Activated naive CD4-positive, alpha-beta T cell treated with anti-CD3 and anti-CD28 coated beads, Interleukin-2, amount 50 U/mL, for 24 hours (primary cell): ENCODE measurements at regions not wholly inside any gene's neighbourhood (a gene's known extent, or its start where the extent isn't known, plus 50 kb on each side); places are given as distances from the start of the nearest gene placed in this dataset.
"Not testable (repeated sequence)": the region's sequence is repeated elsewhere in the genome, so short reads cannot be mapped to it uniquely, and the experiment has no call there.

ENCODE experiments used
- H3K27ac Mint-ChIP-seq: one replicate; pipeline ENCODE4 v1.8.0; 2021; ENCODE audit warnings: mild to moderate bottlenecking, mixed read lengths
- H3K27me3 Mint-ChIP-seq: one replicate; pipeline ENCODE4 v1.8.0; 2021; ENCODE audit warnings: mixed read lengths
- H3K36me3 Mint-ChIP-seq: one replicate; pipeline ENCODE4 v1.8.0; 2021; ENCODE audit warnings: mixed read lengths
- H3K4me1 Mint-ChIP-seq: one replicate; pipeline ENCODE4 v1.8.0; 2021; ENCODE audit warnings: mixed read lengths
- H3K4me3 Mint-ChIP-seq: one replicate; pipeline ENCODE4 v1.8.0; 2021; ENCODE audit warnings: mild to moderate bottlenecking, mixed read lengths
- H3K9me3 Mint-ChIP-seq: one replicate; pipeline ENCODE4 v1.8.0; 2021; ENCODE audit warnings: mixed read lengths

DNA sequence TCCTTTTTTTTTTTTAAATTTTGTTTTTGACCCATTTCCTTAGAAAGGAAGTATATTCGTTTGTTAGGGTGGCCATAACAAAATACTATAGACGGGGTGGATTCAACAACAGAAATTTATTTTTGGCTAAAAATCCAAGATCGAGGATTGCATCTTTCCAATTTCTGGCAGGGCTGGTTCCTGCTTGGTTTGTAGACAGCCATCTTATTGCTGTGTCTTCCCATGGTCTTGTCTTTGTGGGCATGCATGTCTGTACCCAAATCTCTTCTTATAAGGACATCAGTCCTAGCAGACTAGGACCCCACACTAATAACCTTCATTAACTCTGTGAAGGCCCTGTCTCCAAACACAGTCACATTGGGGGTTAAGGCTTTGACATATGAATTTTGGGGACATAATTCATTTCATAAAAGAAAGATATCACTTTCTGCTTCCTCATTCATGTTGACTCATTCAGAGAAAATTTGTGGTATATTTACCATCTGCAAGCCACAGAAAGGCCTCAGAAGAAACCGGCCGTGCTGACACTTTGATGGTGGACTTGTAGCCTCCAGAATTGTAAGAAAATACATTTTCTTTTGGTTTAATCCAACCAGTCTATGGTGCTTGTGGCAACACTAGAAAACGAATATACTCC is 262.1 kb downstream of the LPIN1 start:
- Mint-ChIP-seq H3K4me3 (no peak overlapping the region), H3K27ac (no peak overlapping the region), H3K27me3 (peaks cover 6% of the 10 kb centered on the region), H3K36me3 (peaks cover 1% of the 10 kb centered on the region), H3K9me3 (no peaks in the 10 kb centered on the region), H3K4me1 (peaks cover 25% of the 10 kb centered on the region)

DNA sequence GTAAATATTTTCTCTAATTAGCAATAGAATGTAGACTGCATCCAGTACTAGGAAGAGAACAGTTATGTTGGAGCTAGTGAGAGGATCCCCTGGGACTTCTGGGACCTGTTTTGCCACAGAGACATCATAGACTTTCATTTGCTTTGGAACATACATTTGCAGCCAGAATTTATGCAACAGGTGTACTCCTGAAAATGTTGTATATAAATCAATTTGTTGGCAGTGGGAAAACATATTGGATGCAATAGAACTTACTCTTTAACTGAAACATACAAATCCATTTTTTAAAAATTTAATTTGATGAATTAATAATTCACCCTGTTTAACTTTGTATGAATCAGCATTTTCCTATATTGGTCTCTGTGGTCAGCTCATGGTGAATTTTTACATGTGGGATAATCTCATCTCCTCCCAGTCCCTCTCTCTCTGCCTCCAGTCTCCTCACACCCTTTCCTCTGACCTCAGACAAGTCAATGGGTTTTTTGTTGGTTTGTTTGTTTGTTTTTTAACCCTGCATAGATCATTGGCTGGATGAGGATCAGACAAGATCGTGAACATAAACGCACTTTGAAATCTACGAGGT is 263.0 kb downstream of the LPIN1 start:
- peaks cover 1% of the 10 kb centered on the region for H3K36me3 Mint-ChIP-seq
- H3K4me1 Mint-ChIP-seq: peaks cover 25% of the 10 kb centered on the region
- peaks cover 6% of the 10 kb centered on the region for H3K27me3 Mint-ChIP-seq
- peak overlapping the region; percentile 68 for H3K27ac Mint-ChIP-seq
- H3K9me3 Mint-ChIP-seq: no peaks in the 10 kb centered on the region
- H3K4me3 Mint-ChIP-seq: no peak overlapping the region

DNA sequence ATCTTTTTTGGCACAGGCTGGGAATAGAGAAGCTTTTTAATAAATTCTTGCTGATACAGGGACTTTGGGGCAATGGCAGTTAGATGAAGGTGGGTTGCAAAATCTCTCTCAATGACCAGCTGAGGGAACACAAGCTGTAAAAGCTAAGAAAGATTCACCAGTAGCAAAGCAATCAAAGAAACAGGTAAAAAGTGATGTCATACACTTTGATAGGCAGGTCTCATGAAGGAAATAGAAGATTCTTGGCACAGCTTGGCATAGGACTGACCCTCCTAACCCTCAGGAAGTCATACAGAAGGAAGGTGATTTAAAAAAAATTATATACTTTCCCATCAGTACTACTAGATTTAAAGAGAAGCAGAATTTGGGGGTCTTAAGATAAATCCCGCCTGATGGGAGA is 263.6 kb downstream of the LPIN1 start:
- Mint-ChIP-seq H3K4me1 (peaks cover 19% of the 10 kb centered on the region), H3K27ac (no peak overlapping the region), H3K36me3 (peaks cover 1% of the 10 kb centered on the region), H3K4me3 (no peak overlapping the region), H3K27me3 (peaks cover 6% of the 10 kb centered on the region), H3K9me3 (no peaks in the 10 kb centered on the region)

DNA sequence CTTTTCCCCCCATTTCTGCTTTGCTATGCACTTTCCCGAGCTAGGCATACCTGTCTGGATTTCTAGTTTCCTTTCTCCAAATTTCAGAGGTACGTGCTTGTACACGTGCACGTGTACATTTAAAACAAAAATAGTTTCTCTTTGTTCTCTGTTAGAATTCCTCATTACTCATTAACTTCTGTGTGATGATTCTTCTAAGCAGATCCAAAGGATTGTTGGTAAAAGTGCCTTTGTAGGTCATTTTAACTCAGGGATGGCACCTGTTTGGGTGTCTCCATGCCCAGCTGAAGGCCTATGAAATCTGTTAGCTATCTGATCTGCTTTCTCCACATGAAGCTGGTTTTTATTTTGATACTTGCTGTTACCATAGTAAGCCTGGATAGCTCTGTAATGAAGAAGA is 264.3 kb downstream of the LPIN1 start:
- Mint-ChIP-seq H3K4me3 (no peak overlapping the region), H3K4me1 (peaks cover 12% of the 10 kb centered on the region), H3K27me3 (peaks cover 6% of the 10 kb centered on the region), H3K9me3 (no peaks in the 10 kb centered on the region), H3K27ac (no peak overlapping the region), H3K36me3 (peaks cover 1% of the 10 kb centered on the region)

DNA sequence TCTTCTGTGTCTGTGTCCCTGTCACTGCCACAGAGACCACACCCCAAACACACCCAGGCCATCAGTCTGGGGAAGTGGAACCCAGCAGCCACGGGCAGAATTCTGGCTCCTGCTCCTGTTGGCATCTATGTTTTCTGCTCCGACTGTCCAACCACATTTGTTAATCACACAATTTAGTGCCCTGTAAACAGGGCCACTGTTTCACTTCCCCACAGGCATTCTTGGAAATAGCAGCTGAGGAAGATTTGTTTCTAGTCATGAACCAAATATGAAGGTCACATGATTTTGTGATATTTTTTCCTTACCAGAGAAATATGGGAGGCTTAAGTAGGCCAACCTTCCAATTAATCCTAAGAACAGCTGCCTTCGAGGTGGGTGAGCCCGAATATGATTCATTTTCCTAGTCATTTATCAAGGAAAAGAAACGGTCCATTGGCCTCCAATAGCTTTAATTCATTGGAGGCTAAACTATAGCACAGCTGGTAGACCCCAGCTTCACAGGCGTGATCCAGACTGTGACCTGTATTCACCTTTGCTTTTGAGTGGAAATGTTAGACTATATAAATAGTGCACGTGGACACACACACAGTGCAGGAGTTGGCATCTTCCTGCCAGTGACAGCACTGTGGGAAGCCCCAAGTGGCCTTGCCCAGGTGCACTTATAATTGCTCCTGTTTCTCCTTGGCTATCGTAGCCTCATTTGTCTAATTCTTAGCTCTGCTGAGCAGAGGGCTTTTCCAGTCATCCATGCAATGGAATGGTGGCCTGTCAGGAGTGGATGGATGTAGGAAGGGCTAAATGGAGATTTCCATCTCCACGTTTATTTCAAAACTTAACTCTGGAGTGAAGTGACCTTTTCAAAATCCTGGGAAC is 267.9 kb downstream of the LPIN1 start:
- Mint-ChIP-seq H3K4me1 (peaks cover 23% of the 10 kb centered on the region), H3K27ac (no peak overlapping the region), H3K27me3 (peaks cover 3% of the 10 kb centered on the region), H3K9me3 (no peaks in the 10 kb centered on the region), H3K4me3 (no peak overlapping the region), H3K36me3 (peaks cover 1% of the 10 kb centered on the region)

DNA sequence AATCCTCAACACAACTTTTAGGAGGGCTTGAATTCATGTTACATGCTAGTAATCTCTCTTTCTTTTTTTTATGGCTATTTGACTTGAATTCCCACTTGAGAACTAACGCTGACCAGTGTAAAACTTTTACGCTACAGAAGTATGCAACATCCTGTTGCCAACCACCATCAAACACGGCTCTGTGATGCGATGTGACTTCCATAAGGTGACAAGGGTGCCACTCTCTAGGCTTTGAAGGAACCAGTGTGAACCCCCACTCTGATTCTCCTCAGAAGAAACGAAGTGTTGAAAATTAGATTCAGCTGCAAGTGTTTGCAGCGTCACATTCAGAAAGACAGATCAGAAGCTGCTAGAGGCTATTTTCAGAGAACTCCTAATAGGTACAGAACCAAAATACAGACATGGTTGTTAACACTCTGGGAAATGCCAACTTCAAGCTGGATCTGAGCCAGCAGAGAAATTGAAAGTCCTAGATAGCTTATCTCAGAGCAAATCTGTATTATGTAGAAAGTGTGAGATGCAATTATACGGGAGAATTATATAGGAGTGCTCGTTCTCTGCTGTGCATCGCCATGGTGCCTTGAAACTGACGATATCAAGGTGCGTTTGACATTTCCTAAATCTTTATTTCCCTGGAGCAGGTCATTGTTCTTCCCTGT is 271.2 kb downstream of the LPIN1 start:
- H3K27me3 Mint-ChIP-seq: no peaks in the 10 kb centered on the region
- H3K4me3 Mint-ChIP-seq: no peak overlapping the region
- peaks cover 22% of the 10 kb centered on the region for H3K4me1 Mint-ChIP-seq
- H3K9me3 Mint-ChIP-seq: peaks cover 9% of the 10 kb centered on the region
- H3K27ac Mint-ChIP-seq: no peak overlapping the region
- peaks cover 13% of the 10 kb centered on the region for H3K36me3 Mint-ChIP-seq

DNA sequence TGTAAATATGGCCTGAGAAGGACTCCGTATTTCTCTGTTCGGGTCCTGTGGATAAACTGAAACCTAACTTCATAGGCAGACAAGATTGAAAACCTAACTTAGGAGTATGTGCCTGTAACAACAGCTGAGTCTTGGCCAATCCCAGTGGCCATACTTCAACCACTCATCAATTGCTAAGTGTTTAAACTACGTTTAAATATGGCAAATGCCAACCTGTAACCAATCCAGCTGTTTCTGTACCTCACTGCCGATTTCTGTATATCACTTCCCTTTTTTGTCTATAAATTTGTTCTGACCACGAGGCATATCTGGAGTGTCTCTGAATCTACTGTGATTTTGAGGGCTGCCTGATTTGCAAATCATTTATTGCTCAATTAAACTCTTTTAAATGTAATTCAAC is 272.3 kb downstream of the LPIN1 start:
- Mint-ChIP-seq H3K36me3 (peaks cover 14% of the 10 kb centered on the region), H3K4me1 (peaks cover 22% of the 10 kb centered on the region)
- H3K9me3 Mint-ChIP-seq, H3K27me3 Mint-ChIP-seq, H3K27ac Mint-ChIP-seq, H3K4me3 Mint-ChIP-seq: not testable (repeated sequence)

DNA sequence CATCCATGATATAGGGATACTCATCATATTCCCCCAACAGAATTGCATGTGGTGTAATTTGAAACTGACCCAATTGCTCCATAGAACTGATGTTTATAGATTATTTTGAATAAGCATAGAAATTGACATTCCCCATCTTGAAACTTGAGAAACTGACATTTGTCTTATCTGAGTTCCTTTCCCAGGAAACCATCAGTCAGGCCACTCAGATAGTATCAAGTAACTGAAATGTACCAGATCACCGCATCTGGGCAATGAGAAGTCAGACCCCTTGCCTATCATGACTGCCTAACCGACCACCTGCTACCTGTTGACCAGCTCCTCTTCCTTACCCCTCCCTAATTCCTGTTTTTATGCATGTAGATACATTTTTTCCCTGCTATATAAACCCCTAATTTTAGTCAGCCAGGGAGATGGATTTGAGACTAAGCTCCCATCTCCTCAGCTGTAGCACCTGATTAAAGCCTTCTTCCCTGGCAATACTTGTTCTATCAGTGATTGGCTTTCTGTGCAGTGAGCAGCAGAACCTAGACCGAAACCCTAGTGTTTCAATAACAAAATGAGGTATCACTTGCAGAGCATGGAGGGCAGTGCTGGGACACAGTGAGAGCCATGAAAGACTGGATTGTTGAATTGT is 274.5 kb downstream of the LPIN1 start:
- H3K27me3 Mint-ChIP-seq: no peaks in the 10 kb centered on the region

DNA sequence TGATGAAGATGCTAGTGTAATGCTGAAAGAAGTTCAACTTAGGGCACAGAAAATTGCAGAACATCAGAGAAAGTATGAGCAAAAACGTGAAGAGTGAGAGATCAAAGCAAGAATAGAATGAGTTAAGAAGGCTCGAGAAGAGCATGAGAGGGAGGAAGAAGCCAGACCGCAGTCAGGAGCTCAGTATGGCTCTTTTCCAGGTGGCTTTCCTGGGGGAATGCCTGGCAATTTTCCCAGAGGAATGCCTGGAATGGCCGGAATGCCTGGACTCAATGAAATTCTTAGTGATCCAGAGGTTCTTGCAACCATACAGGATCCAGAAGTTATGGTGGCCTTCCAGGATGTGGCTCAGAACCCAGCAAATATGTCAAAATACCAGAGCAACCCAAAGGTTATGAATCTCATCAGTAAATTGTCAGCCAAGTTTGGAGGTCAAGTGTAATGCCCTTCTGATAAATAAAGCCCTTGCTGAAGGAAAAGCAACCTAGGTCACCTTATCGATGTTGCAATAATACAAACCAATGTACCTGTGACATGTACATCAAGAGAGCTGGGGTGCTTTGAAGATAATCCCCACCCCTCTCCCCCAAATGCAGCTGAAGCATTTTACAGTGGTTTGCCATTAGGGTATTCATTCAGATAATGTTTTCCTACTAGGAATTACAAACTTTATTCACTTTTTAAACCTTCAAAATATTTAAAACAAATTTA is 277.9 kb downstream of the LPIN1 start:
- H3K27me3 Mint-ChIP-seq, H3K9me3 Mint-ChIP-seq, H3K4me1 Mint-ChIP-seq, H3K27ac Mint-ChIP-seq, H3K4me3 Mint-ChIP-seq: not testable (repeated sequence)
- H3K36me3 Mint-ChIP-seq: peaks cover 14% of the 10 kb centered on the region

More for the DNA sequence above, 274.5 kb downstream of the LPIN1 start:
- Mint-ChIP-seq H3K36me3 (peaks cover 14% of the 10 kb centered on the region), H3K27ac (no peak overlapping the region), H3K4me3 (no peak overlapping the region), H3K4me1 (peaks cover 26% of the 10 kb centered on the region), H3K9me3 (peaks cover 9% of the 10 kb centered on the region)

DNA sequence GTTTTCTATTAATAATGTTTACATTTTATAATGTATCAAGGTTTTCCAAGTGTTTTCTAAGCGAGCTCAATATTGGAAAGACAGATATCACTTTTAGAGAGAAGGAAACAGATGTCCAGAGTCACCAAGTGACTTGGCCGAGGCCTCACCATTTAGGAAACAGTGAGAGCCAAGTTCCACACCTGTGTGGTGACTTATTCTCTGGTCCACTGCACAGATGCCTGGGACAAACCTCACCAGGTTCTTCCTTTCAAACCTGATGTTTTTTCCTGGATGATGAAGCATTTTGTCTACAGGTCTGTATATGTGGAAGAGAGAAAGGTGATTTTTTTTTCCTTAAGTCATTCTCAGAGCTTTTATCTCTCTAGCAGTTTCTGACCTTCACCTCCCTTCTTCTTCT is 280.7 kb downstream of the LPIN1 start:
- peaks cover 4% of the 10 kb centered on the region for H3K4me1 Mint-ChIP-seq
- no peak overlapping the region for H3K27ac Mint-ChIP-seq

DNA sequence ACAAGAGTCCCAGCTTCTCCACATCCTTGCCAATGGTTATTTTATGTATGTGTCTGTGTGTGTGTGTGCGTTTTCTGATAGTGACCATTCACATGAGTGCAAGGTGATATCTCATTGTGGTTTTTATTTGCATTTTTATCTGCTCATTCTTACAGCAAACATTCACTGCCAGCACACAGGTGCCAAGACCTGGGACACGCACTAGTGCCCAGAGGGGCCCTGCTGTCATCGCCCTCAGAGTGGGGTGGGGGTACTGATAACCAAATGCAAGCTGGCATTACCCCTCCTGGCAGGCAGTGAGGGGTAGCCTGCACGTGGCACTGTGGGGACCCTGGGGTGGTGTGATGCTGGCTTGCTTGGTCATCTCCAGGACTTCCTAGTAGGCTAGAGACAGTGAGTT is 285.4 kb downstream of the LPIN1 start:
- Mint-ChIP-seq H3K27me3 (no peaks in the 10 kb centered on the region), H3K27ac (no peak overlapping the region), H3K36me3 (peaks cover 1% of the 10 kb centered on the region), H3K4me1 (peaks cover 29% of the 10 kb centered on the region), H3K9me3 (no peaks in the 10 kb centered on the region), H3K4me3 (no peak overlapping the region)

More for the DNA sequence above, 280.7 kb downstream of the LPIN1 start:
- Mint-ChIP-seq H3K9me3 (no peaks in the 10 kb centered on the region), H3K4me3 (no peak overlapping the region), H3K27me3 (no peaks in the 10 kb centered on the region), H3K36me3 (peaks cover 5% of the 10 kb centered on the region)

DNA sequence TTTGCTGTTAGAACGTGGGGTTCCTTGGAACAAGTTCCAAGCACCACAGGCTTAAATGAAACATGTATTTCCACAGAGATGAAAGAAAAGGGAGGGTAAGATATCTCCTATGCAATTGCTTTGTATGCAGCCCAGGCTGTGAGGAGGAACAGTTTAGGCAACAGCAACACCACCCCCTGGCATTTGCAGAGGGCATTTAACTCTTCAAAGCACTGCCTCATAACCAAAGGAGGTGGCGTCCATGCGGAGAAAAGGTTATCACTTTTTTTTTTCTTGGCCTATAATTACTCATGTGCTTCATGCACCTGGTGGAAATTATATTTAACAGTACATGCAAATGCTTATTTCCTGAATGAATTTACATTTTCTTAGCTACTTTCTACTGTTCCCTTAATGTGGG is 286.0 kb downstream of the LPIN1 start:
- H3K27me3 Mint-ChIP-seq: no peaks in the 10 kb centered on the region
- H3K4me1 Mint-ChIP-seq: peaks cover 35% of the 10 kb centered on the region
- H3K4me3 Mint-ChIP-seq: no peak overlapping the region
- H3K36me3 Mint-ChIP-seq: peaks cover 1% of the 10 kb centered on the region
- H3K9me3 Mint-ChIP-seq: no peaks in the 10 kb centered on the region
- no peak overlapping the region for H3K27ac Mint-ChIP-seq

DNA sequence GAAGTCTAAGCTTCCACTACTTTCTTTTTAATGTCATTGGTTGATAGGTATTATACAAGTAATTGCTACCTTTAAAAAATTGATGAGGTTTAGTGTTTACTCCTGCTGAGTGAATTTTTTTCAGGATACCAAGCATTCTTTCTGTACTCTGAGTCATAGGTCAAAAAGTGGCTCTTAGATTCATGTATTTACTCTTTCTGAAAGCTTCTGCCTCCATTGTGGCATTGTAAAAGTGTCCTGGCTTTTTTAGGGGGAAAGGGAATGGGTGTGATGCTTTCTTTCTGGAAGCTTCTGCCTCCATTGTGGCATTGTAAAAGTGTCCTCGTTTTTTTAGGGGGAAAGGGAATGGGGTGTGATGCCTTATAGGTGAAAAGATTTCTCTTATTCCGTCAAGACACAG is 286.5 kb downstream of the LPIN1 start:
- Mint-ChIP-seq H3K36me3 (peaks cover 1% of the 10 kb centered on the region), H3K27me3 (no peaks in the 10 kb centered on the region), H3K4me1 (peaks cover 40% of the 10 kb centered on the region), H3K27ac (no peak overlapping the region), H3K4me3 (no peak overlapping the region), H3K9me3 (no peaks in the 10 kb centered on the region)

DNA sequence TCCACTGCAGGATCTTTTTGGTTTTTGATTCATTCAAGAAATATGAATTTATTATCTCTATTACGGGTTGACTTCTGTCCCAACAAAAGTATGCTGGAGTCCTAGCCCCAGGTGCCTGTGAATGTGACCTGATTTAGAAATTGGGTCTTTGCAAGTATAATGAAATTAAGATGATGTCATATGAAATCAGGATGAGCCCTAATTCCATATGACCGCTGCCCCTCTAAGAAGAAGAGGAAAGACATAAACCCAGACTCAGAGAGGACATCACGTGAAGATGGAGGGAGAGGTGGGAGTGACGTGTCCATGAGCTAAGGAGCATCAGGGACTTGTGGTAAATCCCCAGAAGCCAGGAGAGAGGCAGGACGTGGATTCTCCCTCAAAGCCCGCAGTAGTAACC is 287.1 kb downstream of the LPIN1 start:
- H3K27ac Mint-ChIP-seq: no peak overlapping the region
- H3K27me3 Mint-ChIP-seq: no peaks in the 10 kb centered on the region
- peaks cover 1% of the 10 kb centered on the region for H3K36me3 Mint-ChIP-seq
- H3K4me1 Mint-ChIP-seq: peaks cover 40% of the 10 kb centered on the region
- H3K4me3 Mint-ChIP-seq: no peak overlapping the region
- no peaks in the 10 kb centered on the region for H3K9me3 Mint-ChIP-seq

DNA sequence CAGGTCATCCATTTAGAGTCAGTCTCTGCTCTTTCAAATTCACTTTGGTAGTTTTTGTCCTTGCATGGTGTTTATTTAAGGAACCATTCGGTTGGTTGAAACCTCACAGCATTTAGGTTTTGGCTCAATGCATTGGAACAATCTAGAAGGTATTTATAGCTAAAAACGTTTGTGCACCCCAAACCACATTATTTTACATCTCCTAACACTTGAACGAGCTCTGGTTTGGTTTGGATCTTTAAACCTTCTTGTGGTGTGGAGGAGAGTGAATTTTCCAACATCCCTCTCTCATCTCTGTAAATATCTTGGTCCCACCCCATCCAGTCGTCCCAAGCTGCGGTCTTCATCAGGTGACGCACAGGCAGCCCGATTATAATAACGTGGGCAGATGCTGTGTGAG is 287.9 kb downstream of the LPIN1 start:
- Mint-ChIP-seq H3K27ac (no peak overlapping the region), H3K27me3 (no peaks in the 10 kb centered on the region), H3K4me3 (no peak overlapping the region), H3K36me3 (peaks cover 5% of the 10 kb centered on the region), H3K9me3 (no peaks in the 10 kb centered on the region), H3K4me1 (peaks cover 40% of the 10 kb centered on the region)
